HG03575 (cell line): ENCODE measurements at regions not wholly inside any gene's neighbourhood (a gene's known extent, or its start where the extent isn't known, plus 50 kb on each side); places are given as distances from the start of the nearest gene placed in this dataset.
"Not testable (repeated sequence)": the region's sequence is repeated elsewhere in the genome, so short reads cannot be mapped to it uniquely, and the experiment has no call there.

Experiments
- ATAC-seq: cut with Tn5 transposase; IDR thresholded peaks from one replicate; pipeline ENCODE4 v1.9.1; 2021; ENCODE audit not compliant: unreplicated experiment, insufficient number of reproducible peaks, low FRiP score; ENCODE audit errors: extremely low read depth

DNA sequence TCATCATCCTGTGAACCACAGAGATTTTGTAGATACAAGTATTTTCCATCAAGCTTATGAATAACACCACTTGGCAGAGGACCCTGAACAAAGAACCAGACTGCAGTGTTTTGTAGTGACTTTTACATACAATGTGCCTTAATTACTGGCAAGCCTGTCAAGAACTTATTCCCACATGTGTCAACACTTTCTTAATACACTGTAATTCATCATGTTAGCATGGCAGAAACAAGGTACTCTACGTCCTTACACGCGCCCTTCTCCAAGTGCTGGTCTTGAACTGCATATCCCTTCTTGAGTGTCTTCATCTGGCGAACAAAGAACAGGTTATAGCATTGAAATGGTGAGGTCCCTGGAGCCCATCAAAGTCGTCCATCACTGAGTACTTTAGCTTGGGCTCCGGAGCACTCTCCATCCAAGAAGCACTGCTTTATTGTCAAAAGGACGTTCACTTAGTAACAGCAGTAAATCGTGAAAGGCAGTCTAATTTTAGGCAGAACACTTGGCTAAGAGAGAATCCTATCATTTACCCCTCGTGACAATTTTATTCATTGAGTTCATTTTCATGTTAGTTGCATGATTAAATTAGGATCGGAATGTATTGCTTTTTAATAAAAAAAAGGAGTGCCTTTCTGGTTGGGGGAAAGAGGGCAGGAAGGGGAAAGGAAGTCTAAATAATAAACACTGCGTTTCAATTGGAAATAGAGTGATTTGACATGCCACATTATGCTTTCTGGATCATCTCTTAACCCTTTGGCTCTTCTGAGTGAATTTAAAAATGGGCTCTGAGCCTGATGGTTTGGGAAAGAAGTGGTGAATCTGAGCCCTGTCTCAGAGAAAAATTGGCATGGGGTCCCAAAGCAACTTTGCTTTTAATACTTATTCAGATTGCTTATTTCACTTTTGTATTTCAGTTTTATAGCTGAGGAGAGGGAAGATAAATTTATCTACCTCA is 376.1 kb downstream of the DLEU7 start:
- no peak for ATAC-seq

- no peak for ATAC-seq
These were observed 374.4 kb downstream of the DLEU7 start for GRCh38 chr13:50468849-50469669.

DNA sequence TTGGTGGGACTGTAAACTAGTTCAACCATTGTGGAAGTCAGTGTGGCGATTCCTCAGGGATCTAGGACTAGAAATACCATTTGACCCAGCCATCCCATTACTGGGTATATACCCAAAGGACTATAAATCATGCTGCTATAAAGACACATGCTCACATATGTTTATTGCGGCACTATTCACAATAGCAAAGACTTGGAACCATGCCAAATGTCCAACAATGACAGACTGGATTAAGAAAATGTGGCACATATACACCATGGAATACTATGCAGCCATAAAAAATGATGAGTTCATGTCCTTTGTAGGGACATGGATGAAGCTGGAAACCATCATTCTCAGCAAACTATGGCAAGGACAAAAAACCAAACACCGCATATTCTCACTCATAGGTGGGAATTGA is 370.4 kb downstream of the DLEU7 start:
- ATAC-seq, result not testable (repeated sequence)

DNA sequence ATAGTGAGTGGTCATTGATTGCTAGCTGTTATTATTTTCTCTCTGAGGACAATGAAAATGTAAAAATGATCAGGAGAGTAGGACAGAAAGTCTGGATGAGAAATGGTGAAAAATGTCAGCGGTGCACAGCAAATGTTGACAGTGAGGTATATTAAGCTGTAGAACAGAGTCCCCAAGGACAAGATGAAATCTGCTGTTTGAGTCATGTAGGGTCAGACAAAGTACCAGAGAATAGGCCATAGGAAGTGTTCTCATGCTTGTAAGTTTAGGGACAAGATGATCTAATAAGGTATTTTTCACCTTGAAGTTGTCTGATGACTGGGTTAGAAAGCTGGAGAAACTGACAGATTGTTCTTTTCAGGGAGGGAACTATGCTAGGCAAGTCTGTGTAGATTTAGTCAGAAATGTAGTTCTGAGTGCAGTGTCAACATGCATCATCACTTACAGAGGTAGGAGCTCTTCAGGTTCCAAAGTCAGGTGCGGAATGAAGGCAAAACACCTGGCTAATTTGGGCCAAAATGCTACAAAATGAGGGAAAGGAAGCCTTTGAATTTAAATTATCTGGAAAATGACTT is 369.3 kb downstream of the DLEU7 start:
- no peak for ATAC-seq

- no peak for ATAC-seq
These were observed 366.8 kb downstream of the DLEU7 start for GRCh38 chr13:50476577-50477285.

GRCh38 chr13:50481936-50482335 is 361.6 kb downstream of the DLEU7 start:
- no peak for ATAC-seq

GRCh38 chr13:50483416-50483815 is 360.1 kb downstream of the DLEU7 start:
- no peak for ATAC-seq

GRCh38 chr13:50484472-50485113 is 358.9 kb downstream of the DLEU7 start:
- no peak for ATAC-seq

GRCh38 chr13:50485979-50486935 is 357.2 kb downstream of the DLEU7 start:
- ATAC-seq, result no peak

GRCh38 chr13:50493683-50494082 is 349.8 kb downstream of the DLEU7 start:
- no peak for ATAC-seq

DNA sequence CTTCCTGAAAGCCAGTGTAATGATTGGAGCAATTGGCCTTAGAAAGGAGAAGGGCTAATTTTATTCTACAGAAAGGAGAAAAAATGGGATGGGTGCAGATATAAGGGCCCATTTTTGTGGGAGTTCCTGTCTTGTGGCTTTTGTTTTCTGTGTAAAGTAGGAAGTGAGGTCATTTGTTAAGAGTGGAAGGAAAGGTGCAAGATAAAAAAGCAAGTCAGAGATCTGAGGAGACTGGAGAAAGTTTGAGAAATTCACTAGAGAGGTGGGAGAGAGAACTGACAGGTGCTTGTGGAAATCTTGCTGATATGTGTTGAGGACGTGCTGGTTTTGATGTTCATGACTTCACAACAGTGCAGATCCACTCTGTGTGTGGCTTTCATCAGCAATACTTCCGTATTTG is 349.4 kb downstream of the DLEU7 start:
- no peak for ATAC-seq

- not testable (repeated sequence) for ATAC-seq
These were observed 340.3 kb downstream of the DLEU7 start for GRCh38 chr13:50503212-50503611.

DNA sequence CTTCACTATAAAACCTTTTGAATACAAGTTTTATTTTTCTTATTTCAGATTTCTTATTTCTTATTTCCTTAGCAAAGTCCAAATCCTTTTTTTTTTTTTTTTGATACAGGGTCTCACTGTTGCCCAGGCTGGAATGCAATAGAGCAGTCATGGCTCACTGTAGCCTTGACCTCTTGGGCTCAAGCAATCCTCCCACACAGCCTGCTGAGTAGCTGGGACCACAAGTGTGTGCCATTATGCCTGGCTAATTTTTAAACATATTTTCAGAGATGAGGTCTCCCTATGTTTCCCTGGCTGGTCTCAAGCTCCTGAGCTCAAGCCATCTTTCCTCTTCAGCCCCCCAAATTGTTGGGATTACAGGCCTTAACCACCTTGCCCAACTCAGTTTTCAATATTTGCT is 334.3 kb downstream of the DLEU7 start:
- no peak for ATAC-seq

GRCh38 chr13:50509771-50510441 is 333.6 kb downstream of the DLEU7 start:
- no peak for ATAC-seq

GRCh38 chr13:50510885-50511545 is 332.5 kb downstream of the DLEU7 start:
- ATAC-seq, result not testable (repeated sequence)

GRCh38 chr13:50511877-50512341 is 331.6 kb downstream of the DLEU7 start:
- ATAC-seq, result no peak
